ENCODE measurements at regions not wholly inside any gene's neighbourhood (a gene's known extent, or its start where the extent isn't known, plus 50 kb on each side); places are given as distances from the start of the nearest gene placed in this dataset.

DNA sequence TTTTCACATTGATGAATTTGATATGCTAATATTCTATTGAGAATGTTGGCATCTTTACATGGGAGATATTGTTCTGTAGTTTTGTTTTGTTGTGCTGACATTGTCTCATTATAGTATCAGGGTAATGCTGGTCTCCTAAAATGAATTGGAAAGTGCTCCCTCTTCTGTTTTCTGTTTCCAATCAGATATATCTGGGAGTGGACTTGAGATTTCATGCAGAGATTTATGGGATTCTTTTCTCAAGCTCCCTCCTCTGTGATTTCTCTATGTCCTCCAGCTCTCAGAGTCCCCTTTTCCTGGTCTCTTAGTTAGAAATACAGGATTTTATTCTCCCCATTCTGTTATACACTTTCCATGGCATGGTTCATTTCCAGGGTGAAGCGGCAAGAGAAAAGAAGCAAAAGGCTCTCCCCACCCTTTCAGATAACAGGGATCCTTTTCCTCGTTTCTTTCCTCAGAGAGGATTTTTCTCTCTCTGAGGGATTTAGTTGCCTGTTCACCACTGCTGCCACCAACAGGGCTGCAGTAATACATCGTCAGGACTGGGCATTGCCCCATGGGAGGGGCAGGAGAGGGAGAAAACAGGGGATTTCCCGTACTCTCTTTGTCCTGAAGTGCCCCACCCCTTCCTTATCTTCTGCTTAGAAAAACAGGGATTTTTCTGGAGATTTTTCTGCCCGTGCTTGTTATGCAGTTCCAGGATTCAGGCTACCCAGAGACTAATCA lies 59.3 kb upstream of the STMND1 start:
- WGBS (ENCODE audit: insufficient coverage, insufficient replicate concordance, low lambda C conversion rate, missing lambda C conversion rate): 20% methylated on average over 5 of the region's 5 CpGs
- intact Hi-C loops (cut with micrococcal nuclease; ENCODE audit: unreplicated experiment): no loop called here

GRCh38 chr6:17039266-17039665 lies 62.6 kb upstream of the STMND1 start:
- ChIA-PET RAD21 (ENCODE audit: unreplicated experiment) (no interaction called here), POLR2A (no interaction called here), SMC1A (ENCODE audit: uncharacterized antibody, unreplicated experiment) (no interaction called here), CTCF (no interaction called here)
- no peak overlapping the region for H2AFZ ChIP-seq (ENCODE audit: control insufficient read depth, low read depth, low read length)
- no peaks in the 10 kb centered on the region for H3K4me1 ChIP-seq (ENCODE audit: control insufficient read depth, insufficient read depth, low read length)
- 91% methylated on average over 4 of the region's 4 CpGs for WGBS (ENCODE audit: insufficient coverage, insufficient replicate concordance, low lambda C conversion rate, missing lambda C conversion rate)
- H3K9ac ChIP-seq (ENCODE audit: control insufficient read depth, insufficient read depth, low read length): no peak overlapping the region
- peaks cover 0 to 2% of the 10 kb centered on the region in 2 experiments; a peak in 1 of 4 replicates for H3K27me3 ChIP-seq (replicated peaks in 1 of 2; ENCODE audit: control insufficient read depth in 2 of 2, insufficient read depth in 2 of 2, low read length in 1 of 2)
- FAIRE-seq (no peak), DNase-seq (ENCODE audit: low read depth, low spot score) (no peak), ATAC-seq (no peak)
- in situ Hi-C loops (cut with MboI) (no loop called here), intact Hi-C loops (cut with micrococcal nuclease; ENCODE audit: unreplicated experiment) (no loop called here)
- no peak overlapping the region for H3K4me3 ChIP-seq
- H3K27ac ChIP-seq (ENCODE audit: control insufficient read depth, insufficient read depth): no peak overlapping the region
- H4K20me1 ChIP-seq (ENCODE audit: control insufficient read depth, insufficient read depth): no peaks in the 10 kb centered on the region
- no peaks in the 10 kb centered on the region for H3K9me3 ChIP-seq (replicated peaks; ENCODE audit: control insufficient read depth, insufficient read depth, low read length)
- no TSS peak for BruUV-seq (replicated peaks)
- H3K36me3 ChIP-seq (ENCODE audit: control insufficient read depth in 2 of 2, insufficient read depth in 2 of 2, low read length in 1 of 2): no peaks in the 10 kb centered on the region
- H3K4me2 ChIP-seq (ENCODE audit: control insufficient read depth, insufficient read depth): no peak overlapping the region
- H3K79me2 ChIP-seq (ENCODE audit: control insufficient read depth, insufficient read depth, low read length): no peaks in the 10 kb centered on the region
- TF ChIP-seq YY1 (IDR thresholded peaks at IDR 0.05; ENCODE audit: low read depth, low read length) (no peak), CREB1 (IDR thresholded peaks at IDR 0.05; ENCODE audit: low read depth) (no peak), FOS (IDR thresholded peaks at IDR 0.05; ENCODE audit: borderline replicate concordance, extremely low read depth, insufficient read length) (no peak), ZBTB11 (CRISPR knock-in tag; IDR thresholded peaks at IDR 0.05) (no peak), POLR2A (IDR thresholded peaks at IDR 0.05; ENCODE audit: low read depth, low read length) (no peak), ZNF384 (IDR thresholded peaks at IDR 0.05; ENCODE audit: borderline replicate concordance, low read depth, low read length) (no peak), RCOR1 (conservative IDR thresholded peaks at IDR 0.05; ENCODE audit: low read depth, low read length) (no peak), TBL1XR1 (IDR thresholded peaks at IDR 0.05; ENCODE audit: low read depth, low read length) (no peak), MYC (IDR thresholded peaks at IDR 0.05; ENCODE audit: insufficient read depth, insufficient read length, insufficient replicate concordance, low read length, severe bottlenecking) (no peak), JUND (IDR thresholded peaks at IDR 0.05; ENCODE audit: low read depth, low read length) (no peak), EGR1 (IDR thresholded peaks at IDR 0.05; ENCODE audit: borderline replicate concordance in 1 of 2, low read depth in 2 of 2, low read length in 2 of 2) (no peak), RAD51 (IDR thresholded peaks at IDR 0.05) (no peak), YBX1 (IDR thresholded peaks at IDR 0.05) (no peak)

More for the DNA sequence above, 59.3 kb upstream of the STMND1 start:
- ATAC-seq: no peak
- ChIA-PET SMC1A (ENCODE audit: uncharacterized antibody, unreplicated experiment) (no interaction called here), CTCF (no interaction called here), POLR2A (no interaction called here), RAD21 (ENCODE audit: unreplicated experiment) (no interaction called here)
- FAIRE-seq: no peak
- no peak for DNase-seq (ENCODE audit: low read depth, low spot score)
- Histone ChIP-seq H3K27ac (ENCODE audit: control insufficient read depth, insufficient read depth) (no peak overlapping the region), H2AFZ (ENCODE audit: control insufficient read depth, low read depth, low read length) (no peak overlapping the region), H3K36me3 (ENCODE audit: control insufficient read depth in 2 of 2, insufficient read depth in 2 of 2, low read length in 1 of 2) (no peaks in the 10 kb centered on the region), H3K4me3 (no peak overlapping the region), H3K9me3 (replicated peaks; ENCODE audit: control insufficient read depth, insufficient read depth, low read length) (no peaks in the 10 kb centered on the region), H3K27me3 (replicated peaks in 1 of 2; ENCODE audit: control insufficient read depth in 2 of 2, insufficient read depth in 2 of 2, low read length in 1 of 2) (peaks cover 0 to 2% of the 10 kb centered on the region in 2 experiments; a peak in 1 of 4 replicates), H3K4me2 (ENCODE audit: control insufficient read depth, insufficient read depth) (no peak overlapping the region), H3K9ac (ENCODE audit: control insufficient read depth, insufficient read depth, low read length) (no peak overlapping the region), H4K20me1 (ENCODE audit: control insufficient read depth, insufficient read depth) (no peaks in the 10 kb centered on the region), H3K4me1 (ENCODE audit: control insufficient read depth, insufficient read depth, low read length) (no peaks in the 10 kb centered on the region), H3K79me2 (ENCODE audit: control insufficient read depth, insufficient read depth, low read length) (no peaks in the 10 kb centered on the region)
- TF ChIP-seq ZZZ3 (IDR thresholded peaks at IDR 0.05; ENCODE audit: control insufficient read depth, insufficient read length, low read depth) (no peak), NR2C2 (IDR thresholded peaks at IDR 0.05; ENCODE audit: borderline replicate concordance, control insufficient read depth, insufficient read length, low read depth) (no peak), MTA2 (IDR thresholded peaks at IDR 0.05; ENCODE audit: low read depth) (no peak), YY1 (IDR thresholded peaks at IDR 0.05; ENCODE audit: low read depth, low read length) (no peak), IKZF1 (conservative IDR thresholded peaks at IDR 0.05) (no peak), ZNF274 (IDR thresholded peaks at IDR 0.05; ENCODE audit: insufficient read depth, insufficient read length) (no peak)
- in situ Hi-C loops (cut with MboI): no loop called here
- no TSS peak for BruUV-seq (replicated peaks)
